WTC11 (cell line): ENCODE measurements at regions not wholly inside any gene's neighbourhood (a gene's known extent, or its start where the extent isn't known, plus 50 kb on each side); places are given as distances from the start of the nearest gene placed in this dataset.
A peak's percentile ranks its signal among the peaks of the same experiment; 100 is the strongest.

ENCODE experiments used
- ATAC-seq: fragments of 200-7000 bp; cut with Tn5 transposase; 2 replicates; pipeline ENCODE4 v1.10.0; 2021; ENCODE audit warnings: mild to moderate bottlenecking, moderate library complexity
- CTCF ChIA-PET: fragments of 300-600 bp; sonication (Branson Sonifier 250); formaldehyde crosslinking; loops from one replicate; lab custom pipeline; 2021; ENCODE audit warnings: antibody characterized with exemption; lab: Charles Lee
- POLR2A ChIA-PET: fragments of 350-600 bp; sonication (Branson Sonifier 250); formaldehyde crosslinking; loops from one replicate; lab custom pipeline; 2021; ENCODE audit warnings: antibody characterized with exemption; lab: Charles Lee
- DNase-seq: peaks from one replicate; pipeline ENCODE4 v3.0.0; 2021; ENCODE audit warnings: low spot score
- H3K27ac Mint-ChIP-seq: 2 replicates; pipeline ENCODE4 v1.8.0; 2021; ENCODE audit warnings: mixed read lengths
- H3K27me3 Mint-ChIP-seq: 2 replicates; pipeline ENCODE4 v1.8.0; 2021; ENCODE audit warnings: low read depth, mild to moderate bottlenecking, moderate library complexity, mixed read lengths
- H3K36me3 Mint-ChIP-seq: 2 replicates; pipeline ENCODE4 v1.8.0; 2021; ENCODE audit warnings: mixed read lengths
- H3K4me1 Mint-ChIP-seq: 2 replicates; pipeline ENCODE4 v1.8.0; 2022; ENCODE audit warnings: mixed read lengths
- H3K4me3 Mint-ChIP-seq: 2 replicates; pipeline ENCODE4 v1.8.0; 2021; ENCODE audit warnings: mild to moderate bottlenecking, moderate library complexity, mixed read lengths
- H3K9me3 Mint-ChIP-seq: 2 replicates; pipeline ENCODE4 v1.8.0; 2021; ENCODE audit warnings: mixed read lengths
- CREB1 ChIP-seq: sonication (generic); formaldehyde crosslinking; IDR thresholded peaks from 2 replicates; pipeline ENCODE4 v1.8.0; 2023; ENCODE audit warnings: mild to moderate bottlenecking, missing genetic modification reagents
- EMX1 ChIP-seq: fragments of 250-450 bp; sonication (Bioruptor Pico); IDR thresholded peaks from 2 replicates; pipeline ENCODE4 v1.8.0; 2021; ENCODE audit warnings: mild to moderate bottlenecking
- FOXK1 ChIP-seq: sonication (generic); formaldehyde crosslinking; IDR thresholded peaks from 2 replicates; pipeline ENCODE4 v1.8.0; 2022; ENCODE audit warnings: mild to moderate bottlenecking, moderate library complexity, missing genetic modification reagents
- HMGA2 ChIP-seq: fragments of 250-450 bp; sonication (Bioruptor Pico); IDR thresholded peaks from 2 replicates; pipeline ENCODE4 v1.4.0; 2021; ENCODE audit warnings: mild to moderate bottlenecking, moderate library complexity
- IRF1 ChIP-seq: sonication (generic); formaldehyde crosslinking; IDR thresholded peaks from 2 replicates; pipeline ENCODE4 v1.8.0; 2023; ENCODE audit warnings: missing genetic modification reagents
- NR3C1 ChIP-seq: sonication (generic); formaldehyde crosslinking; conservative IDR thresholded peaks from 2 replicates; pipeline ENCODE4 v1.8.1; 2023; ENCODE audit warnings: low read depth, mild to moderate bottlenecking, missing genetic modification reagents
- PREB ChIP-seq: sonication (generic); formaldehyde crosslinking; IDR thresholded peaks from 2 replicates; pipeline ENCODE4 v1.8.1; 2022; ENCODE audit warnings: mild to moderate bottlenecking, missing genetic modification reagents, moderate library complexity, borderline replicate concordance
- SP1 ChIP-seq: sonication (generic); formaldehyde crosslinking; conservative IDR thresholded peaks from 2 replicates; pipeline ENCODE4 v1.8.1; 2022; ENCODE audit warnings: missing genetic modification reagents
- TEAD4 ChIP-seq: sonication (generic); formaldehyde crosslinking; IDR thresholded peaks from 2 replicates; pipeline ENCODE4 v1.8.0; 2022; ENCODE audit warnings: mild to moderate bottlenecking, missing genetic modification reagents
- ZBTB43 ChIP-seq: sonication (generic); formaldehyde crosslinking; IDR thresholded peaks from 2 replicates; pipeline ENCODE4 v1.8.1; 2023; ENCODE audit warnings: mild to moderate bottlenecking, missing genetic modification reagents
- ZNF138 ChIP-seq: sonication (generic); formaldehyde crosslinking; conservative IDR thresholded peaks from 2 replicates; pipeline ENCODE4 v1.8.1; 2022; ENCODE audit warnings: mild to moderate bottlenecking, moderate library complexity, missing genetic modification reagents
- ZNF219 ChIP-seq: sonication (generic); formaldehyde crosslinking; IDR thresholded peaks from 2 replicates; pipeline ENCODE4 v1.8.0; 2023; ENCODE audit warnings: missing genetic modification reagents, mild to moderate bottlenecking, borderline replicate concordance
- ZNF263 ChIP-seq: sonication (generic); formaldehyde crosslinking; IDR thresholded peaks from 2 replicates; pipeline ENCODE4 v1.8.1; 2022; ENCODE audit warnings: low read depth, mild to moderate bottlenecking, moderate library complexity, missing genetic modification reagents
- ZNF317 ChIP-seq: sonication (generic); formaldehyde crosslinking; IDR thresholded peaks from 2 replicates; pipeline ENCODE4 v1.8.1; 2023; ENCODE audit warnings: low read depth, mild to moderate bottlenecking, moderate library complexity, missing genetic modification reagents, borderline replicate concordance
- TF ChIP-seq, protein P1 (sequence below): sonication (generic); formaldehyde crosslinking; IDR thresholded peaks from 2 replicates; pipeline ENCODE4 v1.8.1; 2022; ENCODE audit warnings: low read depth, mild to moderate bottlenecking, moderate library complexity, missing genetic modification reagents, borderline replicate concordance
- TF ChIP-seq, protein P2 (sequence below): fragments of 250-450 bp; sonication (Bioruptor Pico); IDR thresholded peaks from 2 replicates; pipeline ENCODE4 v2.1.2; 2022; ENCODE audit warnings: mild to moderate bottlenecking, moderate library complexity
- TF ChIP-seq, protein P3 (sequence below): sonication (generic); formaldehyde crosslinking; IDR thresholded peaks from 2 replicates; pipeline ENCODE4 v1.8.0; 2023; ENCODE audit warnings: missing genetic modification reagents, mild to moderate bottlenecking, borderline replicate concordance
- TF ChIP-seq, protein P4 (sequence below): sonication (generic); formaldehyde crosslinking; IDR thresholded peaks from 2 replicates; pipeline ENCODE4 v1.8.0; 2022; ENCODE audit warnings: mild to moderate bottlenecking, missing genetic modification reagents

GRCh38 chrX:119181491-119181890 lies 53.9 kb upstream of the KIAA1210 start:
- Mint-ChIP-seq H3K27me3 (no peaks in the 10 kb centered on the region), H3K4me1 (no peaks in the 10 kb centered on the region), H3K36me3 (no peaks in the 10 kb centered on the region), H3K27ac (no peak overlapping the region), H3K4me3 (no peak overlapping the region), H3K9me3 (no peaks in the 10 kb centered on the region)
- POLR2A ChIA-PET: no interaction called here
- TF ChIP-seq ZNF263 (CRISPR knock-in tag) (no peak), ZBTB43 (CRISPR knock-in tag) (no peak), ZNF219 (no peak), SP1 (CRISPR knock-in tag) (no peak), NR3C1 (no peak), ZNF317 (CRISPR knock-in tag) (no peak), HMGA2 (no peak), TEAD4 (CRISPR knock-in tag) (no peak), ZNF138 (no peak), FOXK1 (CRISPR knock-in tag) (no peak), PREB (CRISPR knock-in tag) (no peak), IRF1 (CRISPR knock-in tag) (no peak), EMX1 (CRISPR knock-in tag) (no peak), CREB1 (no peak)
- TF ChIP-seq, protein P1, sequence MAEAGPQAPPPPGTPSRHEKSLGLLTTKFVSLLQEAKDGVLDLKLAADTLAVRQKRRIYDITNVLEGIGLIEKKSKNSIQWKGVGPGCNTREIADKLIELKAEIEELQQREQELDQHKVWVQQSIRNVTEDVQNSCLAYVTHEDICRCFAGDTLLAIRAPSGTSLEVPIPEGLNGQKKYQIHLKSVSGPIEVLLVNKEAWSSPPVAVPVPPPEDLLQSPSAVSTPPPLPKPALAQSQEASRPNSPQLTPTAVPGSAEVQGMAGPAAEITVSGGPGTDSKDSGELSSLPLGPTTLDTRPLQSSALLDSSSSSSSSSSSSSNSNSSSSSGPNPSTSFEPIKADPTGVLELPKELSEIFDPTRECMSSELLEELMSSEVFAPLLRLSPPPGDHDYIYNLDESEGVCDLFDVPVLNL (CRISPR knock-in tag): no peak
- TF ChIP-seq, protein P2, sequence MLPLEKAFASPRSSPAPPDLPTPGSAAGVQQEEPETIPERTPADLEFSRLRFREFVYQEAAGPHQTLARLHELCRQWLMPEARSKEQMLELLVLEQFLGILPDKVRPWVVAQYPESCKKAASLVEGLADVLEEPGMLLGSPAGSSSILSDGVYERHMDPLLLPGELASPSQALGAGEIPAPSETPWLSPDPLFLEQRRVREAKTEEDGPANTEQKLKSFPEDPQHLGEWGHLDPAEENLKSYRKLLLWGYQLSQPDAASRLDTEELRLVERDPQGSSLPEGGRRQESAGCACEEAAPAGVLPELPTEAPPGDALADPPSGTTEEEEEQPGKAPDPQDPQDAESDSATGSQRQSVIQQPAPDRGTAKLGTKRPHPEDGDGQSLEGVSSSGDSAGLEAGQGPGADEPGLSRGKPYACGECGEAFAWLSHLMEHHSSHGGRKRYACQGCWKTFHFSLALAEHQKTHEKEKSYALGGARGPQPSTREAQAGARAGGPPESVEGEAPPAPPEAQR: no peak
- TF ChIP-seq, protein P3, sequence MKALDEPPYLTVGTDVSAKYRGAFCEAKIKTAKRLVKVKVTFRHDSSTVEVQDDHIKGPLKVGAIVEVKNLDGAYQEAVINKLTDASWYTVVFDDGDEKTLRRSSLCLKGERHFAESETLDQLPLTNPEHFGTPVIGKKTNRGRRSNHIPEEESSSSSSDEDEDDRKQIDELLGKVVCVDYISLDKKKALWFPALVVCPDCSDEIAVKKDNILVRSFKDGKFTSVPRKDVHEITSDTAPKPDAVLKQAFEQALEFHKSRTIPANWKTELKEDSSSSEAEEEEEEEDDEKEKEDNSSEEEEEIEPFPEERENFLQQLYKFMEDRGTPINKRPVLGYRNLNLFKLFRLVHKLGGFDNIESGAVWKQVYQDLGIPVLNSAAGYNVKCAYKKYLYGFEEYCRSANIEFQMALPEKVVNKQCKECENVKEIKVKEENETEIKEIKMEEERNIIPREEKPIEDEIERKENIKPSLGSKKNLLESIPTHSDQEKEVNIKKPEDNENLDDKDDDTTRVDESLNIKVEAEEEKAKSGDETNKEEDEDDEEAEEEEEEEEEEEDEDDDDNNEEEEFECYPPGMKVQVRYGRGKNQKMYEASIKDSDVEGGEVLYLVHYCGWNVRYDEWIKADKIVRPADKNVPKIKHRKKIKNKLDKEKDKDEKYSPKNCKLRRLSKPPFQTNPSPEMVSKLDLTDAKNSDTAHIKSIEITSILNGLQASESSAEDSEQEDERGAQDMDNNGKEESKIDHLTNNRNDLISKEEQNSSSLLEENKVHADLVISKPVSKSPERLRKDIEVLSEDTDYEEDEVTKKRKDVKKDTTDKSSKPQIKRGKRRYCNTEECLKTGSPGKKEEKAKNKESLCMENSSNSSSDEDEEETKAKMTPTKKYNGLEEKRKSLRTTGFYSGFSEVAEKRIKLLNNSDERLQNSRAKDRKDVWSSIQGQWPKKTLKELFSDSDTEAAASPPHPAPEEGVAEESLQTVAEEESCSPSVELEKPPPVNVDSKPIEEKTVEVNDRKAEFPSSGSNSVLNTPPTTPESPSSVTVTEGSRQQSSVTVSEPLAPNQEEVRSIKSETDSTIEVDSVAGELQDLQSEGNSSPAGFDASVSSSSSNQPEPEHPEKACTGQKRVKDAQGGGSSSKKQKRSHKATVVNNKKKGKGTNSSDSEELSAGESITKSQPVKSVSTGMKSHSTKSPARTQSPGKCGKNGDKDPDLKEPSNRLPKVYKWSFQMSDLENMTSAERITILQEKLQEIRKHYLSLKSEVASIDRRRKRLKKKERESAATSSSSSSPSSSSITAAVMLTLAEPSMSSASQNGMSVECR (CRISPR knock-in tag): no peak
- TF ChIP-seq, protein P4, sequence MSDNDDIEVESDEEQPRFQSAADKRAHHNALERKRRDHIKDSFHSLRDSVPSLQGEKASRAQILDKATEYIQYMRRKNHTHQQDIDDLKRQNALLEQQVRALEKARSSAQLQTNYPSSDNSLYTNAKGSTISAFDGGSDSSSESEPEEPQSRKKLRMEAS (CRISPR knock-in tag): no peak
- CTCF ChIA-PET: interaction anchor here (0.7 to 1.1 kb wide), 5 partner anchors 13 to 63 kb away, joined by 3 to 9 read pairs (median 3); no protein-coding TSS in a partner anchor
- ATAC-seq: peak; percentile 92
- peak; percentile 38 for DNase-seq
